GM19372 (cell line): ENCODE measurements at regions not wholly inside any gene's neighbourhood (a gene's known extent, or its start where the extent isn't known, plus 50 kb on each side); places are given as distances from the start of the nearest gene placed in this dataset.
"Not testable (repeated sequence)": the region's sequence is repeated elsewhere in the genome, so short reads cannot be mapped to it uniquely, and the experiment has no call there.

Experiments used
- ATAC-seq: cut with Tn5 transposase; IDR thresholded peaks from one replicate; pipeline ENCODE4 v1.9.1; 2021; ENCODE audit warnings: mild to moderate bottlenecking, low read depth, moderate library complexity; ENCODE audit not compliant: unreplicated experiment

DNA sequence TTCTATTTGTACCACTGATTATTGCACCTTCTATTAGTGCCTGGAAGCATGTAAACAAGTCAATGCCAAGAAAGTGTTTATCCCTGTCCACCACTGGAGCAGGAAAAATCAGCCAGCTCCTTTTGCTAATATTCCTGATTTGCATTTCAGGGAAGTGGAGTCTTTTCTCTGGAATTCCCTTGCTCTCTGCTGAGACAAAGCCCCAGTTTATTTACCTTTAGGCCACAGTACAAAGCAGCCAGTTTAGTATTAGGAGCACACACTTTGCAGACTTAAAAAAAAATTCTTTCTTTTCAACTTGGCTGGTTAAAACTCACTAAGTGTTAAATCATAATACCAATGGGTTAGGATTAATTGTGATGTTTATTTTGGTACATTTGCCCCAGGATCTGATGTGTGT lies 631.1 kb downstream of the PKHD1 start:
- ATAC-seq = no peak

DNA sequence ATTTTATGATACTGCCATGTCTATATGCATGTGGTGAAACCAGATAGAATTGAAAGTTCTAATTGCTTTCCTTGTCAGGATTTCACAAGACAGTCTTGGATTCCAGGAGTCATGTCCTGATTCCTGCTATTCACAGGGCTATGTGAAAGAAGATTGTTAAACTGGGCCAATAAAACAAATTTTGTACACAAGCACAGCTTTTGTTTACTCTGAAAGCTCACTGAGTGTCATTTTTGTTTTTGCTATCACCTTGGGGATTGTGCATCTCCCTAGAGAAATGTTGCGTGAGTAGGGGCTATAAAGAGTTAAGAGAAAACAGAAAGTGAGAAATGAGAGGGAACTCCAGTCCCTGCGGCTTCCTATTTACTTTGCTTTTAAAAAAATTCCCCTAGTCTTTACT lies 627.5 kb downstream of the PKHD1 start:
- ATAC-seq = no peak

DNA sequence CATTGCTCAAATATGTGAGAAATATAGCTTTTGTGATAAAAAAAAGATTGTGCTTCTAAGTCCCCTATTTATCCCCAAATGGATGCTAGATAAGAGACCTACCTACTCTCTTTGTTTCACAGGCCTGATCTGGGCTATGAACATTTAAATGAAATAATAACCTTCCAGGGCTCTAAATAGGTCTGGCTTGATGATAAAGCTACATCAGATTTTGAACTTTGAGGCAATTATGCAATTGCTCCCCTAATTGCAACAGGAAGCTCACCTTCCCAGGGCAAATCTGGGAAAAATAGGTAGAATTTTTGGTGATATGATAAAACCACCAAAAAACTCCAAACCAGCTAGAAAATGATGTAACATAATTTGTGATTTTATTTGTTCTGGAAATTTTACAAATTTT lies 624.5 kb downstream of the PKHD1 start:
- no peak for ATAC-seq

DNA sequence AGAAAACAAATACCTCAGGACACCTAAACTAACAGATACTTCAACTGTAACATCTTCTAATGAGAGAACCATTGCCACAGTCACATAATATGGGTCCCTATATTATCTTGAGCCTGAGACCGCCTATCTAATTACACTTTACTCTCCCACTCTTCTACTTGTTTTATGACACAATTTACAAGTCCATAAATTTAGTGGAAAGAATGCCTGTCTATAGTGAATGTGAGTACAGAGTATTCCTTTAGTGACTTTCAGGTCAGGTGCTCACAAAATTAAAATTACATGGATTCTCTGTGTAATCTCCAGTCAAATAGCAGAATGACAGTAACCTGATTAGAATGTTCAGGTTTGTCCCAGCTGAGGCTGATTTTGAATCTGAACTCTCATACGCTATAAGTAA lies 624.1 kb downstream of the PKHD1 start:
- no peak for ATAC-seq

DNA sequence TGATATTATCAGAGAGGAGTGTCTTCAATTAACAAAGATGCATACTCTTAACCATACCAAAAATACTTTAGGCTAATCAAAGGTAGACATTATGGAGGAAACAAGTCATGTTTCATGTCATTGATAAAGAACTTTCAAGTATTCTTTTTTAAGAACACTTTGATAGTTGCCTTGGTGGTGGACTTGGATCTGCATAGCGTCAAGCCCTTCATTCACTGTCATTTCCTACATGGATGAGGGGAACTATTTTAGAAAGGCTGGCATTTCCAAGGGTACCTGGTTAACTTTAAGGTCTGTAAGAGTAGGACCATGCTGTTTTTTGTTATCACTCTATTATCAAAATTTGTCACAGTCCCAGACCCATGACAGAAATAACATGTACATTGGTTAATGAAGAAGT lies 622.5 kb downstream of the PKHD1 start:
- ATAC-seq = no peak

DNA sequence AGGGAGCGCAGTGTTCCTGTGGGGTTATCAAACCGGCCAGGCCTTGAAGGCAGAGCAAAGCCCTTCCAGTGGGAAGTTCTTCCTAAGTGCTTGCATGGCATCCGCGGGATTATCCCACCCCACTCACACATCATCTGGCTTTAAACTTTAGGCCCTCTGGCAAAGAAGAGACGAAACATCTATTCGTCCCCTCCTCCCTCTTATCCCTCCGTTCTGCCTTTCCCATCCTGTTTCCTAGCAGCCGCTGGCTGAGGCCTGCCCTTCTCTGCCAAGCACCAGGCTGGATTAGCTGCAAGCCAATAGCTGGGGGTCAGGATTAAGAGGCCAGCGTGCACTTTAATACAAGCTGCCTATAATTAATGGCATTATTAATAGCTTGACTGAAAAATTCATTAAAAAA lies 621.0 kb downstream of the PKHD1 start:
- ATAC-seq = no peak

DNA sequence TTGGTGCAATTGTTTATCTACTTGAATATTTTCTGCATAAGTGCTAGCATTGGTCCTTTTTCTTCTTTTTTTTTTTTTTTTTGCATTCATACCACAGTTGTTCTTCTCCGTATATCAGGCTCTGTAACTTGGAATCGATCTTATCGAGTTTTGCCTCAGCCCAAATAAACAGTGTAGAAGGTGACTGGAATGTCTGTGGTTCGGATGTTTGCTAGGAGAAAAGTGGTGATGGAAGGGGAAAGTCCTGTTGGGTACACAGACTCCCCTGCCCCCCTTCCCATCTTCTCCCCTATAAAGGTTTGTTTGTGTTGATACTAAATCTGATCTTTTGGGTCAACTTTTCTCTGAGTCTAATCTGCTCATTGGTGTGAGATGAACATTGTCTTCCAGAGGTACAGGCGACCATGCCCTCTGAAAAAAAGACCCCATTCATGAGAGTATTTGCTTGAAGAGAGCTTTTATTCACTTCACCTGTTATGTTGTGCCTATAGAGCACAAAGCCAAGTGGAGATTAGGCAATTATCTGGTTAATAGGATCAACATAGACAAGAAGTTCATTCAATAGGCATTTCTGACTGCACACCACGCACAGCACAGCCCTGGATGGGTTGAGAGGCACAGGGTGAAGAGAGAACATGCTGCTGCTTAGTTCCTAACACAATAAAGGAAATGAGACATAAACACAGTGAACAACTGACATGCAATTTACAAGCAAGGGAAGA lies 620.0 kb downstream of the PKHD1 start:
- no peak for ATAC-seq

DNA sequence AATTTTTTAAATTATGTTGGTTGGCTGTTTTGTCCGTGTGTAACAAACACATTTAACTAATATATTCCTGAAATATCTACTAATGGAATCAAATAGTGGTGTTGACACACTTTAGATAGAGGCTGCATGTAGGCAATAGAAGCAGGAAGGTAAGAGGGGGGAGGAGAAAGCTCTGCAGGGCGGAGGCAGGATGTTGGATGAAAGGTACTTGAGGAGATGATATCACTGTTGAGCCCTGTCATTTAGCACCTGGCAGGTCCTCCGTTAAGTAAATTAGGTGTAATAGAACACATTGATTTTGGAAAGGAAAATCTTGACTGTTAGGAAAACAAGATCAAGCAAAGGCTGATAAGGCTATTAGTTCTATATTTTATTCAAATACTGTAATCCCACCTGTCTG lies 618.7 kb downstream of the PKHD1 start:
- no peak for ATAC-seq

DNA sequence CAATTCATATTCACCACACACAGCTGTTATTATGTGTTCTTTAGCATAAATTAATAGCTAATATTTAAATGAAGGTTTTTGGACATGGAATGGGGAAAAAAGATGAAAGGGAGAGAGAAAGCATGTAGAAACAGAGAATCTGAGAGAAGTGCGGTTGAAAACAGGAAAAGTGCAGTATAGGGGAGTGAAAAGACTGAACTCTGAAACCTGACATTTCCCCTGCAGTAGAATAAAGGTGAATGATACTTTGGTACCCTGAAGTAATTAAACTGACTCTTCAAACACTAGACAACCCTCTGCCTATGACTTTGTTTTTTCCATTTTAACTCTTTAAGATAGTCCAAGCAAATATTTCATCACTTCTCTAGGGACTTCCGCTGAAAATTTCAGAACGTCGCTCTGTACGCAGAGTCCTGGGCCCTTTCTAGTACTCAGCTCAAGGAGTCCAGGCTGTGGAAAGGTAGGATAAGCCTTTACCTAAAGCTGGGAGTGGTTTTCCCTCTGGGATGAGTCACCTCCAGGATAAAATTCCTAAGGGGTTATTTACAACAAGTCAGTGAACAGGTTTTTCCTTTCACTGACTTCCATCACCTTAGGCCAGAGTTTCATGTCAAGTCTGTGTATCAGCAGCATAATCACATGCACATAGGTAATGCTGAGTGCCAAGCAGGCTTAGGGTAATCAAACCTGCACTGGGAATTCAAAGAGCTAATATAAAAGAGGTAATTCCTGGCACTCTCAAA lies 614.5 kb downstream of the PKHD1 start:
- no peak for ATAC-seq

DNA sequence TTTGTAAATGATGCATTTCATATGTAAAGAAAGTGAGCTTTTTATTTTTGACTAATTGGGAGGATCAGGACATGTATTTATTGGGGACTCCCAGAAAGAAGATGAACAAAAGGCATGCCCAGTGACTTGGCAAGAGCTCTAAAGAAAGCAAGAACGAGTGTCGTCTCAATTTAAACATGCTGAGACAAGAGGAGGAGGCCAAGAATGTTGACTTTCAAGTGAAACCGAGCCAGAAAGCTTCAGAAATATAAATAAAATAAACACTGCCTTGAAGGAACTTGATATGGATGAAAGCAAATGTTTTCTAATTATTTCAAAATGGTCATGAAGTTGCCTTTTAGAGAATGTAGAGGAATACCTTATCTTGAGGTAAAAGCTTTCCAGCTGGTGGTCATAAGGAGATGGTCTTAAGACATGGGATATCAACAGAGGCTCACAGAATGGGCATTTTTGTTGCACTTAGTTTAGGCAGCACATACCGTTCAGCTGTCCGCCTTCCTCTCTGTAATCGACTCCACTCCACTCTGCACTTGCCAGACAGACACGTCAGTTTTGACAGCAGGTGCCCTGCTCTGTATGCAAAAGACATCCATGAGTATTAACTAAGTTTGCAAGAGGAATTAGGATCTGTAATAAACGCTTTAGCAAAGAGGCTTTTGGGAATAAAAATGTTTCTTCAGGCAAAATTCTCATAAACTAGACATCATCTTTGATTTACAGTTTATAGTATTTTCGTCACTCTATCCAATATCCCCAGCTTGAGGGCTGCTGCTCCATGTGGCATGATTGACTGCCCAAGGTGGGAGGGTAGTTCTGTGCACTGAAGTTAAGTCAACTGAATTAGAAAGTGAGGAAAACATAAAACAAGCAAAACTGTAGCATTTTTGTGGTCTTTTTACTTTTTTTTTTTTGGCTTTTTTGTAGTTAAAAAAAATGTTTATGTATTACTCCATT lies 613.1 kb downstream of the PKHD1 start:
- ATAC-seq = no peak

DNA sequence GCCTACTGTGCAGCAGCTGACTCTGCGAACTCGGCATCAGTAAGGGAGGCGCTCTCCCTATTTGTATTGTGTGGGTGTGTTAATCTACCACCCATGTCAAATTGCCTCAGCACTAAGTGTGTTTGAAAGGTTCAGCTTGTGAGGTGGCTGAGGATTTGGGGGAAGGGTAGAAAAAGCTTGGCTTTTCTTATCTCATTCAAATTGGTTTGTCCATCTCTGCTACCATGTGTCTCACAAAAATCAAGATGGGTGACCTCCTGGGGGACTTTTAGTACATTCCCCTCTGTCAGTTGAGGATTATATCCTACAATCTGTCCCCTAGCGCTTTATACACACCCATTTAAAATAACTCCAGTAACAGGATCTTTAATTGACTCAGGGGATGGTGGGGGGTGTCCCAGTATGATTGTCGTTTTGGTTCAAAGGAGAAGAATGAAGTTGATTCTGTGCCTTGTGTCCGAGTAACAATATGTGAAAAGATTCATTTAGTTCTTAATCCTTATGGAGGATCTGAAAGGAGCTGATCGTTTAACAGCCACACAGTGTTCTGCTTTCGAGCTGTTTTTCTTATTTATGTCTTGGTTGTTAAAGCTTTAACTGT lies 609.6 kb downstream of the PKHD1 start:
- ATAC-seq = no peak

DNA sequence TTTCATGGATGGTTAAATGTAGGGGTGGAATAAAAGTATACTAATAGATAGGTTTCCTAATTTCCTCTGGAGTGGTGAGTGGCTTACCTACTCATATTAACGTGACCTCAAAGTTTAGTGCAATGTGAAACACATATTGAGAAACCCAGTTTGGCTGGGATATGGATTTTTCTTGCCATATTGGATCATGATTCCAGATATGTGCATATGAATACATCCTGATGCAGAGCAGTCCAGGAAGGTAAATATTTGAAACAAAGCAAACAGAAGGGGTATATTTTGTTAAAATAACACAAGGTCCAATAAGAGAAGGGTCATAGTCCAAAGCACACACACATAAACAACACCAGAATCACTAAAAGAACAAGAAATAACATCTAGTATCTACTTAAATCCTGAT lies 608.1 kb downstream of the PKHD1 start:
- ATAC-seq = no peak

DNA sequence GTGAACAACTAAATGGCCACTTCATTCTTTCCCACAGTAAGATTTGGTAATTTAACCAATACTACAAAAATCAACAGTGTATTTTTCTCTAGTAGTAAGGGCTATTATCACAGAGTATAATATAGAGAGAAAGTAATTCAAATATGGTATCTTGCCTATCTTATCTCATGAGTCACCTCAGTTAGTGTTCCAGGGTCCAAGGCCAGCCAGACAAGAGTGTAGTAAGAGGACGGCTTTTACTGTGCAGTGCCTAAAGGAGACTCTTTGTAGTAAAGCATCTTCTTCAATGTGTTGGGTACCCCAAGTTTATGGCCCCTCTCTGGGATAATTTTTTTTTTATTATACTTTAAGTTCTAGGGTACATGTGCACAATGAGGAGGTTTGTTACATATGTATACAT lies 607.4 kb downstream of the PKHD1 start:
- no peak for ATAC-seq

DNA sequence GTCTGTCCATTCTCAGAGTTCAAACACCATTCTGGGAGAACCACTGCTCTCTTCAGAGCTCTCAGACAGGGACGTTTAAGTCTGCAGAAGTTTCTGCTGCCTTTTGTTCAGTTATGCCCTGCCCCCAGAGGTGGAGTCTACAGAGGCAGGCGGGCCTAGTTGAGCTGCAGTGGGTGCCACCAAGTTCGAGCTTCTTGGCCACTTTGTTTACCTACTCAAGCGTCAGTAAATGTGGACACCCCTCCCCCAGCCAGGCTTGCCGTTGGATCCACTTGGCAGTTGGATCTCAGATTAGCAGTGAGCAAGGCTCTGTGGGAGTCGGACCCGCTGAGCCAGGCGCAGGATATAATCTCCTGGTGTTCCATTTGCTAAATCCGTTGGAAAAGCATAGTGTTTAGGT lies 601.5 kb downstream of the PKHD1 start:
- ATAC-seq = not testable (repeated sequence)

DNA sequence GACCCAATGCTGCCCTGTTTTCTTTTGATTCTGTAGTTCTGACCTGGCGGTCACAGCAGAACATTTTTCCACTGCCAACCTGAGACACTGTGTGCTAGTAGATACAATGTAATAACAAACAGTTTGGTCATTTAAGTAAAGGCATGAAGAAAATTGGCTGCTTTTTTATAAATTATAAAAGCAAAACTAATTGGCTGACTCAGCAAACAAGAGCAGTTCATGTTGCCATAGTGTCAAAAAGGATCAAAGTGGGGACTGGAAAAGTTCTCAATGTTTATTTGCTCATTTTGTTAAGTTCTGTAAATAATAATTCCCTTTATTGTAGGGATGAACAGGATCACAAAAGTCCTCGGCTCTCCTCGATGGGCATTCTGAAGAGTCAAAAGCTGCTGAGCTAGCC lies 599.5 kb downstream of the PKHD1 start:
- no peak for ATAC-seq

DNA sequence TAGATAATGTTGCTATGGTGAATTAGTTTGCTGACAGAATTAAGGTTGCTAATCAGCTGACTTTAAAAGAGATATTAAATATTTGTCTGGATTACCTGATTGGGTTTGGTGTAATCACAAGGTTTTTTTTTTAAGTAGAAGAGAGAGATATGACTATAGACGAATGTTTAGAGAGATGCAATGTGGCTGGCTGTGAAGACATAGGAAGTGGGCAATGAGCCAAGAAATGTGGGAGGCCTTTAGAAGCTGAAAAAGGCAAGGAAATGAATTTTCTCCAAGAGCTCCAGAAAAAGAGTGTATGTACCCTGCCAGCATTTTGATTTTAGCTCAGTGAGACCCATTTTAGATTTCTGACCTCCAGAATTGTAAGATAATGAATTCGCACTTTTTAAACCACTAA lies 598.3 kb downstream of the PKHD1 start:
- no peak for ATAC-seq

DNA sequence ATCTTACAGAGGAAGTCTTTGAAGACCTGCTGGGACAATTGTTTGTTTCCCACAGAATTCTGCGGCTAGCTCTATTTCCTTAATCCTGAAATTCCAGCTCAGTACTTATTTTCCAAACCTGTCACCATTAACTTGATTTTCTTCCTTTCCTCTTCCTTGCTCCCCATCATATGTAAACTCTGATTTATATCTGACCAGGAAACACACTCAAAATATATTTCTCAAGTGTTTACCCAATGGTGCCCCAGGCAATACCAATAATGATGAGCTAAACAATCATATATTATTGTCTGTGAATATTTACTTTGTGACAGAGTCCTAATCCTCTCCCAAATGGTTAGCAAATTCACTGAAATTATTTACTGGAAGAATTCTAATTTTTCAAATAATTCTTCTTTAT lies 597.3 kb downstream of the PKHD1 start:
- no peak for ATAC-seq

DNA sequence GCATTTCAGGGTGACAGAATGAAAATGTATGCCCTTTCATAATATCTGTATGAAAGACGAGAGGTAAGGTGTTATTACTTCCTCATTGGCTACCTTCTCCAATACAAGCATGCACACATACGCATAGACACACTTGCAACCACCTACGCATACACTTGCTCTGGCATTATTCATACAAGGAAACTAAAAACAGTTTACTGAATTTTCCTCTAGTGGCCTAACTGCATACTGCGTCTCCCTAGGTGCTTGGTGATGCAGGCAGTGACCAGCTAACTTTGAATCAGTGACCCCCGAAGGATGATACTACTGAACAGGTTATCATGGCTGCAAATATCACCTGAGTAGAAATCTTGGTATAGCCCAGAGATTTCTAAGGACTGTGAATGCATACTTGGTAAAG lies 593.1 kb downstream of the PKHD1 start:
- ATAC-seq = no peak

DNA sequence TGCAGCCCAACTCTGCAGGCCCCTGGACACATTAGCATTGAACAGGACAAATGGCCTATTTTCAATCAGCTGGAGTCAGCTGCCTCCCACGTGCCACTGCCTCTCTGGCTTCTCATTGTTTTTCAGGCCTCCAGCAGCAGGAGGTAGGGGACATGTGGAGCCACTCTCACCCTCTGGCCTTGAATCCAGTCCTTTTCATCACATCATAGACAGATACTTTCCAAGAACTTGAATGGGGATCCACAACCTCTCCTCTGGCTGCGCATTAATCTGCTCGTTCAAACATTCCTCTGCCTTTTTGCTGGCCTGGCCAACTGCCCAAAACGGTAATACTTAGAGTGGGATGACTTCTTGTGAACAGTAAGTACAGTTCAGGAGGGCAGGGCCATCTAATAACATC lies 592.3 kb downstream of the PKHD1 start:
- ATAC-seq = no peak

DNA sequence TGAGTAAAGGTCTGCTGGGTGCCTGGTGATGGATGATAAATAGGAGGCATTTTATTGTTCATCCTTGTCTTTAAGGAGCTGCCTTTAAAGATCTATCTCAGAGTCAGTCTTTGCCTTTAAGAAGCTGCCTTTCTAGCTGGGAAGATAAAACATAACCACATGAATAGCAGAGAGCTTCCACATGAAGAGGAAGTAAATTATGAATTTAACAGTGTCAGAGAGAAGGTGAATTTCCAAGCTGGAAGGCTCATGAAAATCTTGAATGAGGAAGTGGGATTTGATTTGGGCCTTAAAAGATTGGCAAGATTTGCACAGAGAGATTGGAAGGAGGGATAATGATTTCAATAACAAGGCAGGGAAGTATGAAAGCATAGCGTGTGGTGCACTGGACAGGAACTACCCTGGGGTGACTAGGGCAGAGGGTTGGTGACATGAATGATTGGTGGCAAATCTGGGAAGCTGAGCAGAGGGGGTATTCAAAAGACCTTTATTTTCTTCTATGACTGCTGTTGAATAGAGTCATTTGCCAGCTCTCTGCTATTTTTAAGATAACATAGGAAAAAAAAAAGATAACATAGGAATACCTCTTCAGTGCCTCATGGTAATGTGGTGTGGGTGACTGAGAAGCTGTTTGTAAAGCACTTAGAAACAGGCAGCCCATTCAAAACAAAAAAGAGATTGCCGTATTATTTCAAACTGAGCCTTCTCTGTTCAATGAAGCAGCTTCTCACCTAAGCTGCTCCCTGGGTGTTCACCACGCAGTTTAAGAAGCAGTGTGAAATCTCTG lies 591.6 kb downstream of the PKHD1 start:
- no peak for ATAC-seq
